ENCODE measurements at regions not wholly inside any gene's neighbourhood (a gene's known extent, or its start where the extent isn't known, plus 50 kb on each side); places are given as distances from the start of the nearest gene placed in this dataset.

DNA sequence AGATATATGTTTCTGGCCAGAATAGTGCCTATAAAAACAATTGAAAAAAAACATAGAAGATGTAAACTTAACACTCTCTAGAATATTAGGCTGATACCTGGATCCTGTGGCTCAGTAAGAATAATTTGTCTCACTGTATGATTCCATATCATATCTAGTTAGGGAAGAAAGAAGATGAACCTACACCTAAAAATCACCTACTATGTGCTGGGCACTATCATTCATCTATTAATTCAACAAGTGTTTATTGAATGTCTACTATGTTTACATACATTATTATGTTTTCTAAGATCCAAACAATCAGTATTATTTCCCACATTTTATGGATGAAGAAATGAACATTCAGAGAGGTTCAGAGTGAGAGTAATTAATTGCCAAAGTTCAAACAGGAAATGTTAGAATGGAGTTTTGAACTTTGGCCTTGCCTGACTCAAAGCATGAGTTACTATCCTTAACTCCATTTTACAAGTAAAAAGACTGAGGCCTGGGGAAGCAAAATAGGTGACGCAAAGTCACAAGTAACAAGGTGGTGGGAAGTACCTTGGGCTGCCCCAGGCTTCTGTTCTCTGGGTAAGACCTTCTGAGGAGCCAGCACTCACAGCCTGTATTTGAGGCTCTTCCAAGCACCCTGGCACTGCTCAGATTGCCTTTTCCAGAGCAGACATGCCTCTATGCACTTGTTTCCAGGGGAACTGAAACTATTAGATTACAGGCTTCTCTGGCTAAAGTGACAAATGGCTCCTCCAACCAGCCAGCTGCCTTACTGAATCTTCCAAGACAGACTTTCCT, 111.1 kb upstream of the ACSL4 start:
- no peak for DNase-seq

DNA sequence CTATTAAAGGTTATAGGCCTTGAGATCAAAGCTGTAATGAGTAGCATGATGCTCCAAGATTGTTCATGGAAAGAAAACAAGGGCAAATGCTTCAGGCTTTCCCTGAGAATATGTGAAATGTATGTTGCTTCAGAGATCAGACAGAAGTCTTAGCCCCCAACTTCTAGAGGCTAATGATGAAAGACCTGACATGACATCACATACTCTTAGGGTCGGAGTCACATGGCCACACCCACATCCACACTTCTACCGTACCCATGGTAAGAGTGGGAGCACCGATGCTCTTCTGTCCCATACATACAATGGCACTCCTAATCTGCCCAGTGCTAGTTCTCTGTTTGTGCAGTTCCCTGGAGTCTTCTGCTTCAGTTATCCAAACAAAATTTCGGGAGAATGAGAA, 111.9 kb upstream of the ACSL4 start:
- no peak for DNase-seq

DNA sequence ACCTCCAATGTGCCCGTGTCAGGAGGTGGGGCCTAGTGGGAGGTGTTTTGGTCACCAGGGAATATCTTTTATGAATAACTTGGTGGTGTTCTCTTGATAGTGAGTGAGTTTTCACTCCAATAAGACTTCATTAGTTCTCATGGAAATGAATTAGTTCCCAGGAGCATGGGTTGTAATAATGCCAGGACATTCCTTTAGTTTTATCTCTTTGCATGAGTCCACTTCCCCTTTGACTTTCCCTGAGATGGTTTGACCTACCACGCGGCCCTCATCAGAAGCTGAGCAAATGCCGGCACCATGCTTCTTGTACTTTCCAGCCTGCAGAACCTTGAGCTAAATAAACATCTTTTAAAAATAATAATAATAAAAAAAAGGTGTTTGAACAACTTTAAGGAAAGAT, 112.9 kb upstream of the ACSL4 start:
- DNase-seq: no peak

DNA sequence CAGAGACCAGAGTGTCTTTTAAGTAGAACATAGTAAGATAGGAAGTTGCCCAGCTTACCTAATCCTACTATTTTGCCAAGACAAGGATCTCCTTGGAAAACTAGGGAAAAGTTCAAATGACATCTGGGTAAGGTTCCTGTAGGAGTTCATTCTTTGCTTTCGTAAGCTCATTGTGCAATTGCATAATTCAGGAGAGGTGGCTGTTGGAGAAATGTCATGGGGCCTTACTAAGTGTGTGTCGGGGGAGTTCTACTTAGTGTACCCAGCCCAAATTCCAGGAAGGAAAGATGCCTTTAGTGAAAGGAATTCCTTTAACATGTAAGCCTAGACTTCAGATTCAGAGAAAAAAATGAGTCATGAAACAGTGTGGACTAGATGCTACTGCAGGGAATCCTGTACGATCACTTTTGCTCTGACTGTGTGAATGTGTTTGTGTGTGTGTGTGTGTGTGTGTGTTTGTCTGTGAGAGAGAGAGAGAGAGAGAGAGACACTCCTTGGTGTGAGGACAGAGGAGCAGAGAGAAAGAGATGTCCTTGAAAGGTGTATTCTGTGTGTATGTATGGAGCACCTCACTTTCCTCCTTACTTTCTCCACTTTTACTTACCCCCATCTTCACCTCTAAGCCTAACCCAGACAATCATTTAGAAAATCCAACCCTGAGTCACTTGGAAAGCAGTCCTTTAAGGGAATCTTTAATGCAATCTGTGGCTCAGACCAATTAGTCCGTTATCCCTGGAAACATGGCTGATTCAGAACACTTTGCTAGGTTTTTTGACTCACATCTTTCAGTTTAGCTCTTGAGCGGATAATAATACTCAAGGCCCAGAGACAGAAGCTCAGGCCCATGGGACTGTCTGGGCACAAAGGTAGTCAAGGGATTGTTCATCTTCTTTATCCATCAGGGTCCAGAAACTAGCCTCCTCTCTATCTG, 114.5 kb upstream of the ACSL4 start:
- DNase-seq: no peak

DNA sequence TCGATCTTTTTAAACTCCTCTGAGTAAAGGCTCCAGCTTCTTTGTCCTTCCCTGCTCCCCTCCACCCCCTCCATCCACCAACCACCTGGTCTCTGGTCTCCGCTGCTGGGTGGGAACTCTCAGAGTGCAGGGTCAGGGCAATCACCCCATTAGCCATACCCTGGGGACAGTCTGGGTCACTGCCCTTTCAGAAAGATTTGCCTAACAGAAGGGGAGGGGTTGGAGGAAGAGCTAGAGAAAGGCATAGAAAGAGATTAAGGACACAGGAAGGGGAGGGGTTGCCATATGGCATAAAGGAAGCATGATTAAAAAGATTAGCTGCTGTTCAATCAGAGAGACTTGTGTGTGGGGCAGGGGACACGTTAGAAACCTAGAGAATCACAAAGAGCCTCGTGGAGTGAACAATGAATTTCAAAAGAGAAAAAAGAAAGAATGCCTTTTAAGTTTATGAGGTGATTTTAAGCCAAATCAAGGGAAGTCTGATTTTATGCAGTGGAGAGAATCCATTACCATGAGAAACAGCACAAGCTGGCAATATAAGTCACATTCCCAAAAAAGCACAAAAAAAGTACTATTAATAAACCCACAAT, 115.5 kb upstream of the ACSL4 start:
- DNase-seq: no peak

DNA sequence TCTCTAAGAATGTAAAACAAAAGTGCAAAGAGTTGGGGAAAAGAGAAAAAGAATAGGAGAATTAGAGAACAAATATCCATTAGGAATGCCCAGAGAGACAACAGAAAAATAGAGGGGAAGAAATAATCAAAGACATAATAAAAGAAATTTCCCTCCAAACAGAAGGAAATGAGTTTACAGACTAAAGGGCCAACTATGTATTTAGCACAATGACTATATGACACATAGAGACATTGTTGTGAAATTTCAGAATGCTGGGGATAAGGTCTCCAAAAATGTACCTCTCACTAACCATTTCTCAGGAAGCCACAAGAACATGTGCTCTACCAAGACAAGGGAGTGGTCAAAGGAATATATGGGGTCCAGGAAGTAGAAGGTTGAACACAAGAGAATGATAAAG, 121.0 kb upstream of the ACSL4 start:
- DNase-seq: no peak

DNA sequence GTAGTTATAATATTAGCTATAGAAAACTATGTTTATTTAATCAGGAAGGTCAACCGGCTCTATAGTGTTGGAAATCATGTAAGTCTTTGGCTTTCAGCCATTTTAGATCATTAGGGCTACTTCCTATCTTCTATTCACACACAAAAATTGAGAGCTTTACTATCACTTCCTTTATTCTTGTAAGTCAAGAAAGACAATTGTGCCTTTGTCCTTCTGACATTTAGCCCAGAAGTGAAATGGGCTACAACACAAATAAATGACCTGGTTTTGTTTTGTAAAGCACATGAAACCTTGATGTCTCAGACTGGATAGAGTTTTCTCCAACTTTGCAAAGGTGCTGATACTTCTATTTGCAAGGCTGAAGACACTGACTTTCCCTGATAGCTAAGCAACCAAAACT, 122.4 kb upstream of the ACSL4 start:
- DNase-seq: no peak

DNA sequence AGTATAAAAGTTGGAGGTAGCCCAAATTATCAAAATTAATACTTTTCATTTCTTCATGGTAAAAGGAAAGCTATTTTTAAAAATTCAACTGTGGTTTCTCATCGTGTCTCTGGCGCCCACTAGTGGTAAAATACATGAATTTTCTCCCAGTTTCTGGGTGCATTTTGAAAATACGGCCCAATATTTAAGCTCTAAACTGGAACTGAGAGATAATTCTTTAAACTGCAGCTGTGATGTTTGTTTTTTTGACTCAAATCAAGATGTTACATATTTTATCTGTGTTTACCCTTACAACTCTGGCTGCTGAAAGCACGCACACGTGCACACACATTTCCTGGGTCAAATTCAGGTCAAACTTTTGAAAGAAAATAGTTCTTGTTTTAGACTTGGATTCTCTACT, 123.9 kb upstream of the ACSL4 start:
- no peak for DNase-seq

DNA sequence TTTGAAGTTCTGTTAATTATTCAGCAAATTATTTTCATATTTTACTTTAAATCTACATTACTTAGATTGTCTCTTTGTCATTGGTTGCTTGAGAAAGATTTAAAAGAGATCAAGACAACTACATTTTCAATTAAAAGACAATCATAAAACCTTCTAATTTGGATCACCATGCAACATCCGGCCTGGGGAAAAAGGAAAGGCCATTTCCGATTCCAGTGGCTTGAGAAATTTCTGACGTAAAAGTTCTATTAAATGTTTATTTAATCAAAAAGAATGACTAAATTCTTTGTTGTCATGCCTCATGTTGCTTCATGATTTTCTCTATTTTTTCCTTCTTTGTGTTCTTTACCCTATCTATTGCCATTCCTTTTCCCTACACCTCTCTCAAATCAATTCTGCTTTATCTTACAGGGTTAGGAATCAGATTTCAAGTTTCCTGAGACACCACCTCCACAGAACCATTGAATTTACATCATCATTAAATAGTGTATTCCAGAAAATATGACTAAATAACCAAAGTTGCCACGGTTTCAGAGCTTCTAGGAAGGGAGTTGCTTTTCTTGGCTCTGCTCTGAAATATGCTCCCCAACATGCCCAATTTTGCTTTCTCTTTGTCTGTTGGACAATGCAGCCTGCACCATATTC, 124.6 kb upstream of the ACSL4 start:
- DNase-seq: no peak

DNA sequence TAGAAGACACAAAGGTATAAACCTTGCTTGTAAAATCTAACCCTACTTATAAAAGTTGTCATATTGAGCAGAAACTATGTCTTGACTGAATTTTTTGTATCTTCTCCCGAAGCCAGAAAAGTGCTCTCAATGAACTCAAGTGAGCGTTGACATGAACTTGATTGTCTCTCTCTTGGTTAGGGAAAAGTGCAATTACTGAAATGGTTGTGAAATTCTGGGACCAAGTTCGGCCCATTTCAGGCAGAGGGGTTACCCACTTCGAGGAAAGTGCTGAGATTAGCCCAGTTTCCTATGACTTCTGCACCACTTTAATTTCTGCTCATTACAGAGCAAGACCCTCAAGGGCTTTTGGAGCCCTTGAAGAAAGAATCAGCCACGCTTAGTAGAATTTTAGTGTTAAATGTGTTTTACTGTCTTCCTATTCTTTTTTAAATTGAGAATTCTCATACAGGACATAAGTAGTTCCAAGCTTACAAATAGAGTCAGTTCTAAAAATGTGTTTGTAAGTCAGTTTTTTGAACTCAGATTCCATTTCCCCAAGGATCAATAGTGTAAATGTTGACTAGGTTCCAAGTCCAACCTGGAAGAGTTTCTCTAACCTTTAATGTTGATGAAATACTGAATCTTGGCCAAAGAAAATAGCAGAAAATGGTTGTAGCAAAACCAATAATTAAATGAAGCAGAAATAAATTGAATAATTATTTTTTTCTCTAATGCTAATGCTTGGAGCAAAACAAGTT, 125.7 kb upstream of the ACSL4 start:
- no peak for DNase-seq

DNA sequence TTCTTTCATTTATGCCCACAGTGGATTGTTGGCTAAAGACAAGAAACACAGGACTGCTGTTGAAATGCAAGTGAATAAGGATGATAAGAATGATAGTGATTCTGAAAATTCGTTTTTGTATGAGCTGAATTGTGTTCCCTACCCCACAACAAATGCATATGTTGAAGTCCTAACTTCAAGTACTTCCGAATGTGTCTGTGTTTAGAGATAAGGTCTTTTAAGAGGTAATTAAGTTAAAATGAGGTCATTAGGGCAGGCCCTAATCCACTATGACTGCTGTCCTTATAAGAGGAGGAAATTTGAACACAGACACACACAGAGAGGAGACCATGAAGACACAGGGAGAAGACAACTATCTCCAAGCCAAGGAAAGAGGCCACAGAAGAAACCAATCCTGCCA, 126.6 kb upstream of the ACSL4 start:
- no peak for DNase-seq

DNA sequence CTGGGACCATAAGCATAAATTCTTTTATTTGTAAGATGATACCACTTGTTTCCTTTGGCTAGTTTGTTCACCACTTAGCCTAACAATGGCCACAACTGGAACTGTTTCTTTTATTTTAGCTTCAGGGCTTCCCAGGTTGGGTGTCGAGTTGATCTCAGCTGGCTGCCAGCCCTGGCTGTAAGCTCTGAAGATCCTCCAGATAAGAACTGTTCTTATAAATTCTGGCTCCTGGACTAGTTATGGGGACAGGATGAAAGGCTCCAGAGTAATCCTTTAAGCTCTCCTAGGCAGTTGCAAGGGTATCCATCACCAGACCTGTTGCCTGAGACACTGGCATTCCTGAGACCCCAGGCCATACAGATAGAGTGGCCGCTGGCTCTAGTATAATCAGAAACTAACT, 129.4 kb upstream of the ACSL4 start:
- DNase-seq: no peak

DNA sequence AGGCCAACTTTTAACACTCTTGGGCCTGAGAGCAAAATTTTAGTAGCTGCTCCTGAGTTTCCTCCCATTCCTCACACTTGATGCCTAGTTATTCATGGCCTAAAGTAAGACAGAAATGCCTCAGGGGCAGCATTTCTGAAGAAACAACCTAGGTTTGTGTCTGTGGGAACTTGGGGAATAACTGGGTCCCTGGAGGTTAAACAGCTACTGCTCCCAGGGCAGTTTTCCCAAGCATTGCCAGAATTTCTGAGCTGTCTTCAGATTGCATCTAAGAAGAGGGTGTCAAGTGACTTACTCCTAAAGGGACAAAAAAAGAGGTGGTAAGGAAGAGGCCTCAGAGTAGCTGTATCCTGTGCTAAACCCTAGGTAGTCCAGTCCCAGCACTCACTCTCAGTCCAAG, 130.8 kb upstream of the ACSL4 start:
- no peak for DNase-seq

DNA sequence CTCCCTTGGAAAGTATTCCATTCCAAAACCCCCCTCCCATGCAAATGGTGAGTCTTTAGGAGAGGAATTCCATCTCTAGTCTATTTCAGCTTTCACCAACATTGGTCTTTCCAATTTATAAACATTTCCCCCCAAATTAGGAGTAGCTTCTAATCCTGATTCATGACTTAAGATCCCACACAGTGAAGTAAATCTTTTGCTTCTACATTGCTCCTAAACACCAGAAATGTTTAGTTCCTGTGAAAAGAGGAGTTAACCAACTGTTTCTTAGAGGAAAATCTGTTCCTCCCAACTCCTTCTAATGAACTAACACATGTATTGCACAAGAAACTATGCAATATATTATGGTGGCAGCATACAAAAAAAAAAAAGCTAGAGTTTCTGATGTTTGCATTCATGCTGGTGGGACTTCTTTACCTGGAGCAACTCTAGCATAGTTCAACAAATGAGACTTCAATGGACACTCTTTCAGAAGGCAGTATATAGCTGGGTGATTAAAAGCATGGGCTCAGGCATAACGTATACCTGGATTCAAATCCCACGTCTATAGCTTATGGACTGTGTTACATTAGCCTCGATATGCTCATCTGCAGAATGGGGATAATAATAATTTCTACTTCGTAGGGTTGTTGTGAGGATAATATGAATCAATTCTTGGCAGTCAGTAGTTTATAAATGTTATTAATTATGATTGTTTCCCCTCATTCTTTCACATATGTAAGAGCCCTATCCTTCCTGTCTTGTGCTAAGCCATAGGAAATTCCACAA, 131.6 kb upstream of the TMEM164 start:
- DNase-seq: no peak

DNA sequence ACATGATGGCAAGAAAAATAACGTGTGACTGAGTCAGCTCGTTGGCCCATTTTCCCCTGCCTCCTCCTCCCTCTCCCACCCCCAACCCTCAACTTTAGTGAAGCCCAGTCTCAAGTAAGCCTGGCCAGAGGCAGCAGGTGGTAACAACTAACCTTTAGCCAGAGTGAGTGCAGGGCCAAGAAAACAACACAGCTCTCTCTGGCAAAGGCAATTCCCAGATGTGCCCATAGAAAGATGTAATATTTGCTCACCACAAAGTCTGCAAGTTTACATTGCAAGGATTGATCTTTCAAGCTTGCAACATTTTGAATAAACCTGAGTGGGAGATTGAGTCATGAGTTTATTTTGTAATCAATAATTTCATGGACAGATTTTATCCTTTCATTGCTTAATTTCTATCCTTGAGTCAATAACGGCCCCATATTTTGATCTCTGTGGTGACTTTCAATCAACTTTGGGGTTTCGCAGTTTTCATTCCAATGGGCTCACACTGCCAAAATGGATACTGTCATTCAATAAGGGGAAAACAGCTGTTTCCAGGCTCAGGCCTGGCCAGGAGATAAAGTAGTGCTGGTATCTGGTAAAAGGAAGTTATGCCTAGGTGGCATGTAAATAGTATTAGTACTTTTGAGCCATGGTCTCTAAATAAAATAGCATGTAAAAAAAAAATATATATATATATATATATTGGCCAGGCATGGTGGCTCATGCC, 130.7 kb upstream of the TMEM164 start:
- DNase-seq: no peak

DNA sequence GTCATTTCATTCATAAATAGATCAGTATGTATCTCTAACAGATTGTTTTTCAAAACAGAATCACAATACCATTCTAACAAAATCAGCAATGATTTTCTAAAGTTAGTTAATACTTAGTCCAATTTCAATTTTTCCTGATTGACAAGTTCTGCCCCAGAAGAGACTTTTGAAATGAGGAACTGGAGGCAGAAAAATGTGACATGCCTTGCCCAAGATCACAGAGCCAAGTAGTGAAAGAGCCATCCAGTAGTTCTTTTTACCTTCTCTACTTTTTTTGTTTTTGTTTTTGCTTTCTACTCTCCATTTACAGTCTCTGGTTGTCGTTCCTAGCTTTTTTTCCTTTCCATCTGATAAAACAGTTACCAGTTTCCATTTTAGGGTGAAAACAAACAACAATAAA, 129.3 kb upstream of the TMEM164 start:
- no peak for DNase-seq

DNA sequence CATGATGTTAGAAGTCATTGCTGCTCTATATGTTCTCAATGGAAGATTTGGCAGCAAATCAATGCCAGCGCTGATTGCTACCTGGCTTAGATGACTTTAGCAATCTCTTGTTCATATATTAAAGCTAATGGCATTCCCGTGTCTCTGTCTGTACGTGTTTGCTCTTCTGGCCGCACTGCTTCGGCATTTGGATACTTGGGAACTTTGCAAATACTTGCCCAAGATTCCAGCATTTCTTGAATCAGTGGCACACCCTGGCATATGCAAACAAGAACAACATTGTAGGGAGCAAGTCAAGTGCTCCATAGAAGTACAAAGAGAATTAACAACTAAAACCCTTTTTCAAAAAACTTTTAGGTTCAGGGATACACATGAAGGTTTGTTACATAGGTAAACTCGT, 128.9 kb upstream of the TMEM164 start:
- DNase-seq: no peak

DNA sequence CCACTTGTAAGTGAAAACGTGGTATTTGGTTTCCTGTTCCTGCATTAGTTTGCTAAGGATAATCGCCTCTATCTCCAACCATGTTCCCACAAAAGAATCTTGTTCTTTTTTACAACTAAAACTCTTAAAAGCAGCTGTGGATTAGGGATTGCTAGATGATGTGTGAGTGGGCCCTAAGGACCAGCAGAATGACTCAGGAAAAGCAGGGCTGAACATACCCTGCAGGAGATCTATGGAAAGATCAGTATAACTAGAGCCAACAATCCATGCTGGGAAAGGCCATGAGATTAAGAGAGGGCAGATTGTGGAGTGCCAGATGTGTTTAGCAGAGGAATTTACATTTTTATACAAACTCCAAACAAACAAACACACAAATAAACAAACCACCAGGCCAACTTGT, 128.4 kb upstream of the TMEM164 start:
- no peak for DNase-seq

DNA sequence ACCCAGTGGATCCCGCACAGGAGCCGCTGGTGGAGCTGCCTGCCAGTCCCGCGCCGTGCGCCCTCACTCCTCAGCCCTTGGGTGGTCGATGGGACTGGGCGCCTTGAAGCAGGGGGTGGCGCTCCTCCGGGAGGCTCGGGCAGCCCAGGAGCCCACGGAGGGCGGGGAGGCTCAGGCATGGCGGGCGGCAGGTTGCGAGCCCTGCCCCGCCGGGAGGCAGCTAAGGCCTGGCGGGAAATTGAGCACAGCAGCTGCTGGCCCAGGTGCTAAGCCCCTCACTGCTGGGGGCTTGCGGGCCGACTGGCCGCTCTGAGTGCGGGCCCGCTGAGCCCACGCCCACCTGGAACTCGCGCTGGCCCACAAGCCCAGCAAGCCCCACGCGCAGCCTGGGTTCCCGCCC, 127.1 kb upstream of the TMEM164 start:
- no peak for DNase-seq

DNA sequence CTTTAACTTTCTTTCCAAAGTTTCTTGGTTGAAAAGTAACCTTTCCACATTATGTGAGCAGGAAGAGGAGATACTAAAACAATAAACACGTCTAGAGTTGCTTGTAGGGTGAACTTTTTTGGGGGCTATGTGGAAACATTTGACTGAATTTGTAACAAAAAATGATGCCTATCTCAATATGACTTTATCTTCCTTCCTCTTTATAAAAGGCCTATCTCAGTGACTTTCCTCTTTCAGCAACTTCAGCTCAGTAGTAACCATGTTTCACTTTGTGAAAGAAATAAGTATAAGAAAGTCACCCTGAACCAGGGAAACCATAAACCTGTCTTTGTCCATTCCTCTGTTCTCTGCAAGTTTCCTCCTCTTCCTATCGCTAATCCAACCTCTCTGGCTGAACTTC, 124.7 kb upstream of the TMEM164 start:
- DNase-seq: no peak

DNA sequence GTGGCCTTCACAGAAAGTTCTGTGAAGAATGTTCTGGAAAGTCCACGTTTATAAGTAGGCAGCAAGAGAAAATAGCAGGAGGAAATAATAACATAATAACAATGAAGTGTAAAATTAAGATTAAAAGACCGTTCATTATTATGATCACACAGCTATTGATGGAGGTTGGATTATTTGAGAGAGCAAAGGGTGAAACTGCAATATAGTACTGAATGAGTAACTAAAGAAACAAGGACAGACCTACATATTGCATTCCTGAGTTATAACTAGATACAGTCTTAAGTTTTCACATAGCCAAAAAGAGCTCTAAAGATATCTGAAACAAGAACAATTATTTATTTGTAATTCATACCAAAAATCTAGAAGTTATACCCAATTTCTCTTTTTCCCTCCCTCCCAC, 122.9 kb upstream of the TMEM164 start:
- no peak for DNase-seq
